GM21390 (cell line): ENCODE measurements at regions not wholly inside any gene's neighbourhood (a gene's known extent, or its start where the extent isn't known, plus 50 kb on each side); places are given as distances from the start of the nearest gene placed in this dataset.
"Not testable (repeated sequence)": the region's sequence is repeated elsewhere in the genome, so short reads cannot be mapped to it uniquely, and the experiment has no call there.

Experiments
- ATAC-seq: cut with Tn5 transposase; IDR thresholded peaks from one replicate; pipeline ENCODE4 v1.9.1; 2021; ENCODE audit not compliant: unreplicated experiment

- ATAC-seq, result no peak
These were observed 161.7 kb downstream of the SMARCA1 start for GRCh38 chrX:129361576-129361975.

- ATAC-seq, result peak; percentile 85
These were observed 163.1 kb downstream of the SMARCA1 start for GRCh38 chrX:129360175-129360574.

- no peak for ATAC-seq
These were observed 164.0 kb downstream of the SMARCA1 start for GRCh38 chrX:129359269-129359668.

GRCh38 chrX:129357428-129357827 lies 165.9 kb downstream of the SMARCA1 start:
- not testable (repeated sequence) for ATAC-seq

DNA sequence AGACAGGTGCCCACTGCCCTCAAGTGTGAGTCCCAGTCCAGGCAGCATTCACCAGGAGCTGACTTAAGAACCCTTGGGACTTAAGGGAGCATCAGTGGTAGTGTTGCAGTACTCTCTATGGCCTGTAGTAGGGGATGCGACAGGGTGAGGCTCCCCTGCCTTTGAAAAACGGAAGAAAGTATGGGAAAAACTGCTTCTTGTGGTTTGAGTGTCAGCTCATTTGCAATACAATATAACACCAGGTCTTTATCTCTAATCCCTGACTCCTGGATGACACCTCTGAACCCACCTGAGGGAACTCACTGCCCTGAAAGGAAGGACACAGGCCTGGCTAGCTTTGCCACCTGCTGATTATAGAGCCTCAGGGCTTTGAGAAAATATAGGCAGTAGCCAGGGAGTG lies 176.0 kb downstream of the SMARCA1 start:
- ATAC-seq, result peak; percentile 54

DNA sequence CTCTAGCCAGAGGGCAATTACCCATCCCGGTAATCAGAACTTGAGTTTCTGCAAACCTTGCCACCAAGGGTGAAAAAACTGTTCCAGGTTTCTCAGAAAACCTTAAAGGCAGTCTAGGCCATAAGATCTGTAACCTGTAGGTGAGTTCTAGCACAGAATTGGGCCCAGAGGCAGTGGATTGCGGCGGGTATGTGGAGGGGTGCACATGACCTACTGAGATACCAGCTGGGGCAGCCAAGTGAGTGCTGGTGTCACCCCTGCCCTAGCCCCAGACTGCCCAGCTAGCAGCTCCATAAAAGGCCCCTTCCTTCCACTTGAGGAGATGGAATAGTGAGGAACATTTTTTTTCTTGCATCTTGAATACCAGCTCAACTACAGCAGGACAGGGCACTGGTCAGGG lies 176.7 kb downstream of the SMARCA1 start:
- no peak for ATAC-seq

- not testable (repeated sequence) for ATAC-seq
These were observed 186.0 kb downstream of the SMARCA1 start for GRCh38 chrX:129337264-129337663.

DNA sequence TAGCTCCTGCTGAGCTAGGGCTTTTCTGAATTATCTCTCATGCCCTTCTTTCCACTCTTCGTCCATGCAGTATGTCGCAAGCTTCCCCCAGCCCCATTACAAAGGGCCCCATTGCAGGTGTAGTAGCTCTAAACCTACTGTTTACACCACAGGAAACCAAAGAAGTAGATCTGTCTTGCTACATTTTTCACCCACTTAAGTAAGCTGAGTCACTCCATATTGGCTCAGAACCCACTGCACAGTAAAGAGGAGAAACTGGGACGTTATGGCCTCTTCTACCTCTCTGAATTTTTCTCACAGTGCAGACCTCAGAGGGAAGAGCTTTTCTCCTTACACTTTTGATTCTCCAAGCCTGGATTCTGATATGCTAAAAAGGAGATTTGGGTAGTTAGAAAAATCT lies 200.2 kb downstream of the SMARCA1 start:
- ATAC-seq, result no peak

DNA sequence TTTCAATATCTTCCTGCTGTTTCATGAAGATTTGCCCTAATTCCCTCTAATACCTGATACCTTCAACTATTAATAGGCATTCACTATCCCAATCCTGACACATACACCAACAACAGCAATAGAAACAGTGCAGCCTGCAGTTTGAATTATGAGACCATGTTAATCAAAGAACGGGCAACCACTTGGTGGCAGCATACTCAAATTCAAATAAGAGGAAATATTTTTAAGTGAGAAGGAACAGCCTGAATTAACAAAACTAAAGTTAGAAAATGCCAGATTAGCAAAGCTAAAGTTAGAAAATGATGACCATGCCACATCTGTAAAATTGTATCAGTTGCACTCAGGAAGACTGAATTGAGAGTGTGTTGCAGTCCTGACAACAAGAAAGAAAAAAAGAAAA lies 204.9 kb downstream of the SMARCA1 start:
- ATAC-seq, result no peak

DNA sequence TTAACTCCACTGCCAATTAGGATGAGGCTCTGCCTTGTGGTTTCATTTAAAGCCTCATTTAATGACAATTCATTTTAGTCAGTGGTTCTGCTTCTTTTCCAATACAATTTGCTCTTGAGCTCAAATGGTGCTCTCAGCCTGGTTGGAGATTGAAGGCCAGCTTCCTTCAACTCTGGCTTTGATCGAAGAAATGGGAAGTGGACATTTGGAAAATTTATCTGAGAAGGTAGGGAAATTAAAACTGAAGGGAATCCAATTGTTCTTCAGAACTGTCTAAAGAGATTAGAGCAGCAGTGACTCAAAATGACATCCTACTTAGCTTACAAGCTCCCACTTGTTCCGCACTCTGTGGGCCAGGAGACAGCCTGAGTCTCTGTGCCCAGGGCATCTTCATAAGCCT lies 206.8 kb downstream of the SMARCA1 start:
- no peak for ATAC-seq

- ATAC-seq, result no peak
These were observed 213.3 kb downstream of the SMARCA1 start for GRCh38 chrX:129310000-129310399.

GRCh38 chrX:129262912-129263311 lies 260.4 kb downstream of the SMARCA1 start:
- no peak for ATAC-seq

GRCh38 chrX:129255516-129255915 lies 267.8 kb downstream of the SMARCA1 start:
- ATAC-seq, result not testable (repeated sequence)

DNA sequence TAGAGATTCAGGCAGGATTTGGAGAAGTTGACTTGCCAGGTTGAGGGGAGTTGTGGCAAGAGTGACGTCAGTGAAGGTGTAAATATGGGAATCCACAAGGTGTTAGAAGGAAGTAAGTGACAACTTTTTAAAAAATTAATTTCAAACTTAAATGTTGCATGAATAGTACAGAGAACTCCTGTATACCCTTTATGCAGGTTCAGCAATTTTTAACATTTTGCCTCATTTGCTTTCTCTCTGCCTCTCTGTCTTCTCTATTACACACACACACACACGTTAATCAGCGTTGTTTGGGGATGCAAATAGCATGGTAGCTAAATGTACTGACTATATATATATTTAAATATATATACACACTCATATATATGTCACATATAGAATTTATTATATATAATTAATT lies 273.7 kb downstream of the SMARCA1 start:
- ATAC-seq, result no peak

GRCh38 chrX:129247642-129248041 lies 275.6 kb downstream of the SMARCA1 start:
- ATAC-seq, result no peak

- no peak for ATAC-seq
These were observed 283.9 kb downstream of the SMARCA1 start for GRCh38 chrX:129239371-129239770.

DNA sequence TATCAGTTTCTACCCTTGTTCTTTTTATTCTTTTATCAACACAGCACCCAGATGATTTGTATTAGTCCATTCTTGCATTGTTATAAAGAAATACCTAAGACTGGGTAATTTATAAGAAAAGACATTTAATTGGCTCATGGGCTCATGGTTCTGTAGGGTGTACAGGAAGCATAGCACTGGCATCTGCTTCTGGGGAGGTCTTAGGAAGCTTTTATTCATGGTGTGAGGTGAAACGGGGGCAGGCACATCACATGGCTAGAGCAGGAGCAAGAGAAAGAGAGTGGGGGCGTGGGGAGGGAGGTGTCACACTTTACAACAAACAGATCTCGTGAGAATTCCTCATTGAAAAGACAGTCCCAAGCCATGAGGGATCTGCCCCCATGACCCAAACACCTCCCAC lies 285.3 kb downstream of the SMARCA1 start:
- no peak for ATAC-seq

- ATAC-seq, result no peak
These were observed 287.4 kb downstream of the SMARCA1 start for GRCh38 chrX:129235903-129236302.

DNA sequence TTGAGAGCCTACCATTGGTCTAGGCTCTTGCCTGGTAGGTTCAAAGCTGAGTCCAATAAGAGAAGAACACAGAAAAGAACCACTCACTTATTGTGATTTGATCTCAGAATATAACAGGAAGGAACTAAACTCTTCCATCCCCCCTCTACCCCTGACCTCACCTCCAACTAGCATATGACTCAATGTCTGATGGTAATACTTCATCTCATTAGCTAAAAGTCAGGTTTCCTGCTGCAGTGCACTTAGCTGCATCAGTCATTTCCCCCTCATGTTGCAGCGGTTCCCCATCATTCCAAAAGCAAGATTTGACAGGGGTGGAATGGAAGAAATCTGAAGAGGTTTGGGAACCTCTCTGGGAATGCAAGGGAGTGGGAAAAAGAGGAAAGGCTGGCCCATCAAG lies 289.5 kb downstream of the SMARCA1 start:
- no peak for ATAC-seq

GRCh38 chrX:129230850-129231512 lies 292.3 kb downstream of the SMARCA1 start:
- no peak for ATAC-seq

GRCh38 chrX:129230168-129230567 lies 293.1 kb downstream of the SMARCA1 start:
- no peak for ATAC-seq

DNA sequence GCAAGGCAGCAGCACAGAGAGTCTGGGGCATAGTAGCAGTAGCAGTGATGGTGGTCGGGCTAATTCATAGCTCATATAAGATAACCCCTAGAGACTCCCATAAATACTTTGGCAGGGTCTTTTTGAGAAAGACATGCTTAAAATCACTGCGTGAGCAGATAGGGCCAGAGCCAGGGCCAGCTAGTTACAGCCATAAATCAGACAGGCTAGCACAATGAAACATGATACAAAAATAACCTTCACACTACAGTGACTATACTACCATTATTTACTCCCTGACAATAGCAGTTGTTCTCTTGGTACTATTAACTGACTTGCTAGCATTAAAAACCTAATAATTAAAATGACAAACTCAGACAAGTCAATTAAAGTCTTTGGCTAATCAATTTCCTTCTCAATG lies 295.9 kb downstream of the SMARCA1 start:
- ATAC-seq, result no peak

DNA sequence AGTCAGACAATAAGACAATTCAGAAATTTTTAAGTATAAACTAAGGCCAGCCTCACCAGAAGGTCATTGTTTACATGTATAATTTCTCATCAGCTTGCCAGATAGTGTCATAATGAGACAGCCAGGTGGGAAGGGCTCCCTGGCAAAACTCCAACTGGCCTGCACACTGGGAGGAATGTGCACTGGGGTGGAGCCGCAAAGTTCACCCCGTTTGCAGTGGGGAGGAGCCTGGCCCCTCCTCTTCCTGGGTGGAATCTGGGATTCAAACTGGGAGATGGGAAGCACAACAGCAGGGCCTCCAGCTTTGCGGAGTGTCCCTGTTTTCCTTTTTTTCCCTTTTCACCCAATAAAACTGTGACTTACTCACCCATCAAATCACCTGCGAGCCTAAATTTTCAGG lies 329.9 kb downstream of the SMARCA1 start:
- ATAC-seq, result no peak
